NCI-H128 (cell line): ENCODE measurements at regions not wholly inside any gene's neighbourhood (a gene's known extent, or its start where the extent isn't known, plus 50 kb on each side); places are given as distances from the start of the nearest gene placed in this dataset.

ENCODE experiments used
- DNase-seq: peaks from one replicate; lab custom pipeline; 2025; ENCODE audit not compliant: unreplicated experiment; lab: John Stamatoyannopoulos, UW

- no peak for DNase-seq
These were observed 949.3 kb downstream of the BCL11A start for GRCh38 chr2:59604123-59604522.

DNA sequence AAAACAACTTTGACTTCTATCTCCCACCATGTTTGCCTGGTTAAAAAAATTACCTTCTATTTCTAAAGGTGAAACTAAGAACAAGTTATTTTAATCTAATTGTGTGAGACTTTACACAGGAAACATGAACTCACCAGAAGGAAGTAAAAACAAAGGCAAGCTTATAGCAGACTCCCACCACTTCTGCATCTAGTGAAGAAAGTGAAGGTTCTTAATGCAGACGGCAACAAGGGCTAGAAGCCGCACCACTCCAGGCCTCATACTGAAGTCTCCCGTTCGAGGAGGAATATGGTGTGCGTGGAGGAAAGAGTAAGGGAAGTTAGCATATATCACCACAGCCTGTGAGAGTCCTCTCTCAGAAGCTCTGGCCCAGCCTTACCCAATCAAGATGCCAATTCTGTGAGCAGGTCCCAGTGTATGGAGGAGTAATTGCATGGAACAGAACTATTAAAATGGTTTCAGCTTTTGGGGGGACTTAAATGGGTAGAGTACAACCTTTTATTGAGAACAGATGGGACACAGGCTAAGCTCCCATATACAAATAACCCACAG lies 958.7 kb downstream of the BCL11A start:
- DNase-seq = no peak

DNA sequence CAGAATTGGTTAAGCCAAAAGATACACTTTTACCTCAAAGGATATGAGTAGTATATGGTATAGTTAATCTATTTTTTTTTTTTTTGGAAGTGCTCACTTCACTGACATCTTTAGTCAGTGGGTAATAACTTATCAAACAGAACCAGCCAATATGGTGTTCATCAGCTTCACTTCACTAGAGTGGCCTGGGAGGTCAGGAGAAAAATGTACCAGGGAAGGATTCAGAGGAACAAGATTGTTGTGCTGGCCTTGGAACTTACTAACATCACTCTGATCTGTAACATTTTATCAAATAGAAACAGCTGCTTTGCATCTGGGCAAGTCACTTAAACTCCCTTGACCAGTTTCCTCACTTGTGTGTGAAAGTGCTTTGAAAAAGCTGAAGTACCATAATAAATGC lies 962.7 kb downstream of the BCL11A start:
- no peak for DNase-seq

DNA sequence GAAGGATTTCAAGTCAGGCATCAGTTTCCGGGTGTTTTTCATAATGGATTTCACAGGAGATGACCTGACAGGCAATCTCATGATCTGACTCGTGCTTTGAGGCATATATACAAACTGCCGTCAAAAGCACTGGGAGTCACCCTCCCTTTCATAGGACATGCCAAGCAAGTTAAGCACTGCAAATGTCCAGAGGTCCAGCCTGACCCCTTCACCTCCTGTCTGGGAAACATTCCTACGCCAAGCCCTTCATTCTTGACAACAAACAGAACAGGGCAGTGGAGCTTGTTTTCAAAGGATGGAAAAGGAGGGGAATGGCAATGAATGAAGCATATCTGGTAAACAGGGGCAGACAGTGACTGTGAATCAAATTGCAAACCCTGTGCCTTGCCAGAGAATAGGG lies 963.6 kb downstream of the BCL11A start:
- DNase-seq = no peak

GRCh38 chr2:59588286-59588685 lies 965.2 kb downstream of the BCL11A start:
- no peak for DNase-seq

- no peak for DNase-seq
These were observed 967.3 kb downstream of the BCL11A start for GRCh38 chr2:59586176-59586575.

- DNase-seq = peak; percentile 73
These were observed 967.8 kb downstream of the BCL11A start for GRCh38 chr2:59585655-59586054.

GRCh38 chr2:59584958-59585357 lies 968.5 kb downstream of the BCL11A start:
- DNase-seq = peak; percentile 9

DNA sequence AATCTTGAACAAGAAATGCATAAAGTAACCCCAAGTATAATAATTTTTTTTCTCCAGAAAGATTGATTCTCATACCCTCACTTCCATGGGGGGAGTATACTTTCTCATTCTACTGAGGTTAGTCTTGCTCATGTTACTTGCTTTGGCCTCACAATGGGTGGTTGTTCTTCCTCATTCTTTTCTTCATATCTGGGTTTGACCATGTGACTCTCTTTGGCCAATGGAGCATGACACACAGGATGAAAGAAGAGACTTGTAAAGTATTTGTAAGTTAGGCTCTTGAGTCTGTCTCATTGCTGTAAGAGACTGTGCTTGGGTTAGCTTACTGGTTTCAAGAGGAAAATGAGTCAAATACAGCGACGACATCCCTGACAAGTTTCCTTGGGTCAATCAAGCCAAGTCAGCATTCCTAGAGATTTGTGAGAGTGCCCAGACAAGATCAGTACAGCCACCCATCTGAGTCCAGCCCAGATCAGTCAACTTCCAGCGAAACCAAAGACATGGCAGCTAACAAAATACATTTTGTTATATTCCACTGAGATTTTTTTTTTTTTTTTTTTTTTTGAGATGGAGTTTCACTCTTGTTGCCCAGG lies 970.2 kb downstream of the BCL11A start:
- no peak for DNase-seq

DNA sequence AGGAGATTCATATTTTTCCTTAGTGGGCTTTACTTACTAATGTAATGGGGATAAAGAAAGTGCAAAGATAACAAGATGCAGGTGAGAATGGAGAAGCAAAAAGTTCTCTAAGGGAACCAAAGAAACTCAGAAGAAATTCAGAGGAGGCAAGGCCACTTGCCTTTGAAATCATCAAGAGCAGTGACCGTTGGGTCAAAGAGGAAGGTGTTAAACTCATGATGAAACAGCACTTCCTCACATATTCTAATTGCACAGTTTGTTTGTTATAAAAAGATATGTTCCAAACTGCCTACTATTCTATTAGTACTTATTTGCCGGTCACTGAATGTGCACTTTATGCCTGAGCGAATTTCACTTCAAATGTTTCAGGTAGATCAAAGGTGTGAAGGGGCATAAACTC lies 975.1 kb downstream of the BCL11A start:
- DNase-seq = no peak

DNA sequence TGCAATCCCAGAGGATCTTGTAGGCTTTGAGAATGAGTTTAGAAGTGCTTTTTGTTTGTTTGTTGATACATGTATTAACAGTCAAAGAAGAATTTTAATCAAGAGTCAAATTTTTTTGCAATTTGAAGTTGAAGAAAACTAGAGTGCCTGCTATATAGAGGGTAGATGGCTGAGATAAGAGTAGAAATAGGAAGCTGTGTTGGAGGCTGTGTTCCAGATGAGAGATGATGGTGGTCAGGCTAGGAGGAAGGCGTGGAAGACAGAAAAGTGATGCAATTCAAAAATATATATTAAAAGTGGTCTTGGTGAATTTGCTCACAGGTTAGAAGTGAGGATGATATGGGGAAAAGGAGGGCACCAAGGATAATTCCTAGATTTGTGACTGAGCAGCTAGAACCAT lies 978.3 kb downstream of the BCL11A start:
- no peak for DNase-seq

- DNase-seq = no peak
These were observed 981.2 kb downstream of the BCL11A start for GRCh38 chr2:59572227-59572626.

DNA sequence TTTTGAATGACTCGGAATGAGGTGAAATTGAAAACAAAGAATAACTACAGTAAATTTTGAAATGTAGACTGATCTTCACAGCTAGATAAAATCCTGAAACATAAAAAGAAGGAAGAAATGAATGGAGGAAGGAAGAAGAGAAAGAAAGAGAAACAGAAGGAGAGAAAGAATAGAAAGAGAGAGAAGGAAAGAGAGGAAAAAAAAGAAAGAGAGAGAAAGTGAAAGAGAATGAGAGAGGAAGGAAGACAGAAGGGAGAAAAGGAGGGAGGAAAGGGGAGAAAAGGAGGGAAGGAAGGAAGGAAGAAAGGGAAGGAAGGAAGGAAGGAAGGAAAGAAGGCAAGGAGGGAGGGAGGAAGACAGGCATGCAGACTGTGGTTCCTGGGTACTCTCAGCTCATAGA lies 982.6 kb downstream of the BCL11A start:
- DNase-seq = no peak

GRCh38 chr2:59569124-59569523 lies 984.3 kb downstream of the BCL11A start:
- DNase-seq = no peak

DNA sequence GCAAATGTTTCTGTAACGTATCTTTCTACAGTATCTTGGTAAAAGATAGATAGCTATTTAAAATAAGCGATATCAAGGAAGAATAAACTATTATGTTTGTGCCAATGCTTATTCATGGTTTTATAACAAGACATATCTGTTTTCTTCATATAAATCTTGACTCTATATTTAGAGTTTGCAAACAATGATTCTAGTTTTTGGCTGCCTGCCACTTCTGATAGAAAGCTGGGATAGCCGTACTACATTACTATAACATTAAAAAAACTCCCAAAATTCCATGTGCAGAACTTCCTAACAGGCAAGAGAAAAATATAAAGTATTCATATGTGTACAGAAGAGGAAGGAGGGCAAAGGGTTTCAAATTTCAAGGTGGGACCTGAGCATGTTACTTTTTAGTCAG lies 985.0 kb downstream of the BCL11A start:
- no peak for DNase-seq

DNA sequence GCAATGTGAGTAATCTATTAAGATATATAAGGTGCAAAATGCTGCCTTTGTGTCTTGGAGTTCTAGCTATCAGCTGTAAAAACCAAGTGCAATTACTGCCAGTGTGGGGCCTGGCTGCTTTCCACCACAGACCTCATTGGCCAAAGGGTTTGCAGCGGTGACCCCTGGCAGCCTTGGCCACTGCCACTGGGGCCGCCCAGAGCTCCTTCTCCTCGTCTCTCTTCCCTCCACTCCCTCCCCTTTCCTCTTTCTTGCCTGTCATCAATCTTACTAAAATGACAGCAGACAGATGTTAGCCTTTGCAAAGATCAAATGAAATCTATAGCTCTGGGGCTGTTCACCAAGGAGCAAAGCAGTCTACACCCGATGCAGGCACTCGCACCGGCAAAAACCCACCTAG lies 986.3 kb downstream of the BCL11A start:
- no peak for DNase-seq

DNA sequence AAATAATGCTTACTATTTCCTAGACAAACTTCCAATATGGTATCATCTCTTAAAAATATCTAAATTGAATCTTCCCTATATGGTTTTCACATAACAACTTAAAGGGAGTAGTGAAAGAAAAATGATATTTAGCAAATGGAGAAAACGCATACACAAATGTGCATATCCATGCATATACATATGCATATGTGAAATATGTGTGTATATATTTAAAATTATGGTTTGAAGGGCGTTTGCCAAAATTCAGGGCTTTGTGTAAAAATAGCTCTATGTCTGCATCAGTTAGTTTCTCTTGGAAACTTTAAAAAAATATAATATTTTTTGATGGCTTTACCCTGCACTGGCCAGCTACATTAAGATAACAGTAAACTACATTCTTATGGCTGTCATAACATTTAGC lies 986.7 kb downstream of the BCL11A start:
- no peak for DNase-seq

DNA sequence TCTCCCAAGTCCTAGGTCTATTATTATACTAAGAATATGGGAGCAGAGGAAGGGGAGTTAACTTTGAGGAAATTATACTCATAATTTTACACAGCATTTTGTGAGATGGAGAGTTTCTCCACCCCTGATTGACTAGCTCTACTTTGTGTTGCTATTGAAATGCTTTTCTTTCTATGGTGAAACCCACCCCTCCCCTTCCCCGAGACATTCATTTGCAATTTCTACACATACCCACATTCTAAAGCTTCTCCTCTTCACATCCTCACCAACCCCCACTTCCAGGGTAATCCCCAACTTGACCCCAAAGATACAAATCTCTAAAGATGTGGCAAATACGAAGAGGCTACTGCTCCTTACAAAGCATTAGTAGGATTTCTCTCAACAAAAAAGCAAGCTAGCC lies 992.2 kb downstream of the BCL11A start:
- DNase-seq = no peak

DNA sequence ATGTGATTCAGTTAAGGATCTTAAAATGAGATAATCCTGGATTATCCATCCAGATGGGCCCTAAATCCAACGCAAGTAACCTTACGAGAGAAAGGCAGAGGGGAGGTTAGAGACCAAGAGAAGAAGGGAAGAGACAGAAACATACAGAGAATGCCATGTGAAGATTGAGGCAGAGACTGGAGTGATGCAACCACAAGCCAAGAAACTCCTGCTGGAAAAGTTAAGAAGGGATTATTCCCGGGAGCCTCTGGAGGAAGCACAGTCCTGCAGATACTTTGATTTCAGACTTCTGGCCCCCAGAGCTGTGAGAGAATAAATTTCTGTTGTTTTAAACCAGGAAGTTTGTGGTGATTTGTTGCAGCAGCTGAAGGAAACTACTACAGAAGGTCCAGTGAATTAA lies 992.7 kb downstream of the BCL11A start:
- no peak for DNase-seq

DNA sequence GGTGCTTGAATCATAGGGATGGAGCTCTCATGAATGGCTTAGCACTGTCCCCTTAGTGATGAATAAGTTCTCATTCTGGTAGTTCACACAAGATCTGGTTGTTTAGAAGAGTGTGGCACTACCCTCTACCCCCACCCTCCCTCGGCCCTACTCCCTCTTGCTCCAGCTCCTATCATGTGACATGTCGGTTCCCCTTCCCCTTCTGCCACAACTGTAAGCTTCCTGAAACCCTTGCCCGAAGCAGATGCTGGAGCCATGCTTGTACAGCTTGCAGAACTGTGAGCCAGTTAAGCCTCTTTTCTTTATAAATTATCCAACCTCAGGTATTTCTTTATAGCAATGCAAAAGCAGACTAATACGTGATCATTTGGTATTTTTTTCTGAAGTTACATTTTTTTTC lies 1012.6 kb downstream of the BCL11A start:
- DNase-seq = no peak

- no peak for DNase-seq
These were observed 1015.0 kb downstream of the BCL11A start for GRCh38 chr2:59538398-59538911.

GRCh38 chr2:59532808-59533207 lies 1020.6 kb downstream of the BCL11A start:
- no peak for DNase-seq

DNA sequence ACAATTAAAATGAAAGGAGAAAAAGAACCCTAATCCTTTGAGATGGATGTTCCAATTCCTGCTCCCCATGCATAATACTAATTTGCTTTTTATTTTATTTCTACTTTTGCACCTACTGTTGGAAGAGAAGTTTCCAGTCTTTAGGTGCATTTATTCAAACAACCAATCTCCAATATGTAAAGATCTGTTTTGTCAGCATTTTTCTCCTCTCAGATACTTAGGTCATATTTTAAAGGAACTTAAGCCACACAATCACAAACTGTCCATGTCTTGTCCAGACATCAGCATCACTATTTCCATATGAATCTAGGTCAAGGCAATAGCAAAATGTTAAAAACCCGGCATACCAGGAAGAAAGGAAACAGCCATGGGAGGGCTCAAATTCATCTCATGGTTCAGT lies 1023.2 kb downstream of the BCL11A start:
- DNase-seq = no peak
